ENCODE measurements at regions not wholly inside any gene's neighbourhood (a gene's known extent, or its start where the extent isn't known, plus 50 kb on each side); places are given as distances from the start of the nearest gene placed in this dataset.

GRCh38 chr13:21799671-21800070 is 128.8 kb downstream of the FGF9 start:
- TF ChIP-seq POLR2A (IDR thresholded peaks at IDR 0.05; ENCODE audit: low read depth, low read length) (no peak), POLR2AphosphoS5 (IDR thresholded peaks at IDR 0.05; ENCODE audit: insufficient read depth, low read depth, low read length) (no peak)
- TF ChIP-seq, protein P1, sequence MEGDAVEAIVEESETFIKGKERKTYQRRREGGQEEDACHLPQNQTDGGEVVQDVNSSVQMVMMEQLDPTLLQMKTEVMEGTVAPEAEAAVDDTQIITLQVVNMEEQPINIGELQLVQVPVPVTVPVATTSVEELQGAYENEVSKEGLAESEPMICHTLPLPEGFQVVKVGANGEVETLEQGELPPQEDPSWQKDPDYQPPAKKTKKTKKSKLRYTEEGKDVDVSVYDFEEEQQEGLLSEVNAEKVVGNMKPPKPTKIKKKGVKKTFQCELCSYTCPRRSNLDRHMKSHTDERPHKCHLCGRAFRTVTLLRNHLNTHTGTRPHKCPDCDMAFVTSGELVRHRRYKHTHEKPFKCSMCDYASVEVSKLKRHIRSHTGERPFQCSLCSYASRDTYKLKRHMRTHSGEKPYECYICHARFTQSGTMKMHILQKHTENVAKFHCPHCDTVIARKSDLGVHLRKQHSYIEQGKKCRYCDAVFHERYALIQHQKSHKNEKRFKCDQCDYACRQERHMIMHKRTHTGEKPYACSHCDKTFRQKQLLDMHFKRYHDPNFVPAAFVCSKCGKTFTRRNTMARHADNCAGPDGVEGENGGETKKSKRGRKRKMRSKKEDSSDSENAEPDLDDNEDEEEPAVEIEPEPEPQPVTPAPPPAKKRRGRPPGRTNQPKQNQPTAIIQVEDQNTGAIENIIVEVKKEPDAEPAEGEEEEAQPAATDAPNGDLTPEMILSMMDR (IDR thresholded peaks at IDR 0.05; ENCODE audit: extremely low read depth in 1 of 2, insufficient read depth in 1 of 2, low read depth in 1 of 2, low read length in 2 of 2) = no peak
- CTCF ChIA-PET = no interaction called here
- POLR2A ChIA-PET = no interaction called here

GRCh38 chr13:21800837-21801616 is 130.2 kb downstream of the FGF9 start:
- DNase-seq (ENCODE audit: low read depth, low spot score) (no peak), FAIRE-seq (no peak)
- Histone ChIP-seq H3K4me3 (replicated peaks in 1 of 3; ENCODE audit: insufficient read depth in 1 of 3, low read depth in 1 of 3, low read length in 3 of 3) (no peak overlapping the region), H3K4me2 (ENCODE audit: insufficient read depth, low read length) (no peak overlapping the region), H4K20me1 (replicated peaks; ENCODE audit: control insufficient read depth, extremely low read depth, insufficient read depth, low read length) (no peaks in the 10 kb centered on the region), H3K27me3 (ENCODE audit: control insufficient read depth in 2 of 2, insufficient read depth in 2 of 2, low read length in 2 of 2) (no peaks in the 10 kb centered on the region), H3K79me2 (ENCODE audit: control insufficient read depth, insufficient read depth, low read length) (no peaks in the 10 kb centered on the region), H3K4me1 (ENCODE audit: control insufficient read depth, extremely low read depth, insufficient read depth, low read length) (no peaks in the 10 kb centered on the region), H3K9ac (replicated peaks; ENCODE audit: extremely low read depth, insufficient read depth, low read length) (no peak overlapping the region), H3K27ac (ENCODE audit: insufficient read depth, low read depth, low read length) (no peak overlapping the region), H3K36me3 (ENCODE audit: control insufficient read depth in 2 of 2, extremely low read depth in 1 of 2, insufficient read depth in 2 of 2, low read length in 2 of 2) (no peaks in the 10 kb centered on the region), H2AFZ (ENCODE audit: low read depth, low read length) (no peak overlapping the region), H3K9me3 (replicated peaks; ENCODE audit: control insufficient read depth, insufficient read depth, low read length) (peaks cover 6% of the 10 kb centered on the region), H3K9me1 (replicated peaks; ENCODE audit: control insufficient read depth, extremely low read depth, insufficient read depth, low read length) (no peaks in the 10 kb centered on the region)
- POLR2A ChIA-PET = no interaction called here
- dilution Hi-C loops (cut with MboI; ENCODE audit: extremely low pct_ligation_motif_present, low sequenced_read_pairs) = no loop called here
- TF ChIP-seq MYC (IDR thresholded peaks at IDR 0.05; ENCODE audit: low read depth, low read length) = no peak
- no peak for TF ChIP-seq FOS (IDR thresholded peaks at IDR 0.05; ENCODE audit: borderline replicate concordance, insufficient read depth, low read length)
- TF ChIP-seq, protein P2, sequence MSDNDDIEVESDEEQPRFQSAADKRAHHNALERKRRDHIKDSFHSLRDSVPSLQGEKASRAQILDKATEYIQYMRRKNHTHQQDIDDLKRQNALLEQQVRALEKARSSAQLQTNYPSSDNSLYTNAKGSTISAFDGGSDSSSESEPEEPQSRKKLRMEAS (IDR thresholded peaks at IDR 0.05; ENCODE audit: insufficient read depth, insufficient read length) = no peak
- TF ChIP-seq GATA2 (IDR thresholded peaks at IDR 0.05; ENCODE audit: insufficient read depth, insufficient read length, low read depth, low read length) = no peak
- TF ChIP-seq POLR2A (IDR thresholded peaks at IDR 0.05; ENCODE audit: low read depth, low read length) = no peak
- TF ChIP-seq, protein P1 (IDR thresholded peaks at IDR 0.05; ENCODE audit: extremely low read depth in 1 of 2, insufficient read depth in 1 of 2, low read depth in 1 of 2, low read length in 2 of 2) = no peak
- no peak for TF ChIP-seq JUN (IDR thresholded peaks at IDR 0.05; ENCODE audit: borderline replicate concordance, insufficient read depth, insufficient read length, low read depth)
- no peak for TF ChIP-seq POLR2AphosphoS5 (IDR thresholded peaks at IDR 0.05; ENCODE audit: insufficient read depth, low read depth, low read length)
- no peak for TF ChIP-seq EZH2 (IDR thresholded peaks at IDR 0.05; ENCODE audit: borderline replicate concordance, low read depth, low read length, severe bottlenecking)
- CTCF ChIA-PET = no interaction called here
- intact Hi-C loops (cut with micrococcal nuclease) = no loop called here
- no TSS peak for BruUV-seq (replicated peaks)

More at GRCh38 chr13:21799671-21800070, 128.8 kb downstream of the FGF9 start:
- Histone ChIP-seq H4K20me1 (replicated peaks; ENCODE audit: control insufficient read depth, extremely low read depth, insufficient read depth, low read length) (no peaks in the 10 kb centered on the region), H3K9me1 (replicated peaks; ENCODE audit: control insufficient read depth, extremely low read depth, insufficient read depth, low read length) (no peaks in the 10 kb centered on the region), H3K4me3 (replicated peaks in 1 of 3; ENCODE audit: insufficient read depth in 1 of 3, low read depth in 1 of 3, low read length in 3 of 3) (no peak overlapping the region), H3K4me2 (ENCODE audit: insufficient read depth, low read length) (no peak overlapping the region), H3K4me1 (ENCODE audit: control insufficient read depth, extremely low read depth, insufficient read depth, low read length) (no peaks in the 10 kb centered on the region), H3K79me2 (ENCODE audit: control insufficient read depth, insufficient read depth, low read length) (no peaks in the 10 kb centered on the region), H3K27ac (ENCODE audit: insufficient read depth, low read depth, low read length) (no peak overlapping the region), H2AFZ (ENCODE audit: low read depth, low read length) (no peak overlapping the region), H3K27me3 (ENCODE audit: control insufficient read depth in 2 of 2, insufficient read depth in 2 of 2, low read length in 2 of 2) (no peaks in the 10 kb centered on the region), H3K36me3 (ENCODE audit: control insufficient read depth in 2 of 2, extremely low read depth in 1 of 2, insufficient read depth in 2 of 2, low read length in 2 of 2) (no peaks in the 10 kb centered on the region), H3K9ac (replicated peaks; ENCODE audit: extremely low read depth, insufficient read depth, low read length) (no peak overlapping the region), H3K9me3 (replicated peaks; ENCODE audit: control insufficient read depth, insufficient read depth, low read length) (peaks cover 8% of the 10 kb centered on the region)
- dilution Hi-C loops (cut with MboI; ENCODE audit: extremely low pct_ligation_motif_present, low sequenced_read_pairs) (no loop called here), intact Hi-C loops (cut with micrococcal nuclease) (no loop called here)
- FAIRE-seq (no peak), DNase-seq (ENCODE audit: low read depth, low spot score) (no peak)
- BruUV-seq (replicated peaks) = no TSS peak

Data from endothelial cell of umbilical vein (primary cell).